GM03348 (cell line): ENCODE measurements at regions not wholly inside any gene's neighbourhood (a gene's known extent, or its start where the extent isn't known, plus 50 kb on each side); places are given as distances from the start of the nearest gene placed in this dataset.

Source experiments
- DNase-seq: peaks from one replicate; pipeline ENCODE4 v3.0.0; 2012; ENCODE audit warnings: low spot score

- peak; percentile 94 for DNase-seq
Measured at GRCh38 chr3:194769020-194769643, 83.4 kb downstream of the FAM43A start.

GRCh38 chr3:194772241-194773000 is 86.7 kb downstream of the FAM43A start:
- DNase-seq = no peak

DNA sequence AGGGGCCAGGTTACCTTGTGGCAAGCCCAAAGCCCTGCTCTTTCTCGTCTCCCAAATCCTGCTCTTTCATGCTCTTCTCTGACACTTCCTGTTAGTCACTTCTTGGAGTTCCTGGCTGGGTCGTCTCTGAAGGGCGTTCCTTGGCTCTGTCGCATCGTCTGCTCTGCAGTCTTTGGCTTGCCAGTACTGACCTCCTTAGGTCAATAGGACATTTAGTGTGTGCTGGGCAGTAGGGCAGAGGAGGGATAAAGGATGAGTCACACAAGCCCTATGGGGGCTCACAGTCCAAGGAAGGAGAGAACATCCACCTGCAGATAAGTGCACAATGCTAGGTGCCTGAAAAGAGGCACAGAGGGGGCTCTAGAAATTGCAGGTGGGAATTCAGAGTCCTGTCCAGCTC is 87.5 kb downstream of the FAM43A start:
- peak; percentile 52 for DNase-seq

DNA sequence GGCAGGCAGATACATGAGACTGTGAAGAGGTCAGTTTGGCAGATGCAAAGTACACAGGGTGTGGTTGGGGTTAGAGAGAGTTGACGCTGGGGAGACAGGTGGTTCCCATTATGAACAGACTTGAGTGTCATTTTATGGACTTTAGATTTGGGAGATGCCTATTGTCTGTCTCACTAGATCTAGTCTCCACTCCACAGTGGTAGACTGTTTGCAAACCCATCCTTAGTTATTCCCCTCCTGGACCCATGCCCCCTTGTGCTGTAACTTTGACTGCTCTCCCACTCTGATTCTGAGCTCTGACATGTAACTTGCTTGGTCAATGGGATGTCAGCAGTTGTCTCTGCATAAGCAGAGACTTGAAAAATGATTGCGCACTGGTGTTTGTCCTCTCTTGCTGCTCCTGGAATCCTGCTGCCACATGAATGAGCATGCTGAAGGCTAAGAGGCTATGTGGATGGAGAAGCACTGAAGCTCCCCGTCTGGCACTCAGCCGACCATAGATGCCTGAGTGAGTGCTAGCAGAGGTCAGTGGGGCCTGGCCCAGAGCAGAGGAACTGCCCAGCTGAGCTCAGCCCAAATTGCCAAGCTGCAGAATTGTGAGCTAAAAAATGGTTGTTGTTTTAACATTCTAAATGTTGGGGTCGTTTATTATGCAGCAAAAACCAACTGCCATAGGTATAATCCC is 88.2 kb downstream of the FAM43A start:
- DNase-seq = peak; percentile 50

DNA sequence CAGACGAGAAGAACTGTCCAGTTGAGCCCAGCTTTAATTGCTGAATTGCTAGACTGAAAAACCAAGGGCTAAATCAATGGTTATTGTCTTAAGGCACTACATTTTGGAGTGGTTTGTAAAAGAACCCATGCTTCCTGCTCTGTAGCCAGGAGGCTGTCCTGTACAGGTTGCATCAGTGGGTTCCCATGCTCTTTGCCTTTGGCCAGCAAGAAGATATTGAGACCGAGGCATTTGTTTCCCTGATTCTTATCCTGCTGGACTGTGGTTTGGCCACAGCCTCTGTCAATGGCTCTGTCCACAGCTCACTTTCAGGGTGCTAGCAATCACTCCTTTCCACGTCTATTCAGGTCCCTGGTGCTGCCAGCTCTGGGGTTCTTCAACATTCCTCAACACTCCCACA is 89.6 kb downstream of the FAM43A start:
- DNase-seq = no peak

- DNase-seq = no peak
Measured at GRCh38 chr3:194775731-194776130, 90.0 kb downstream of the FAM43A start.

- no peak for DNase-seq
Measured at GRCh38 chr3:194777729-194778128, 92.0 kb downstream of the FAM43A start.

- peak; percentile 60 for DNase-seq
Measured at GRCh38 chr3:194779729-194780224, 94.1 kb downstream of the FAM43A start.

DNA sequence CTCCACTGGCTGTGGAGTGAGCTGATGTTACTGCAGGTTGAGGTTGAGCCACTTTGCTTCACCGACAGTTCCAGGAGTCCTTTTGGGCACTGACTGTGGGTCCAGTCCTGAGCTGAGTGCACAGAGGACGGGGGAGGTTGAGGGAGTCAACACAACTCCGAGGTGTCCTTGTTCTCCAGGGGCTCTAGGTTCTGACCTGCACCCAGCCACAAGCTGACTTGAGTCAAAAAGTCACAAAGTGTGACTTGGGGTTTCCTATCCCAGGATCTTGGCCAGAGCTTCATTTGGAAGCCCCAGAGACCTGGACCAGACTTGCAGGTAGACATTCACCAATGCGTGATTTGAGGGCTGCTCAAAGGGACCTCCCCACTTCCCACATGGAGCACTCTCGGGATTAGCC is 95.0 kb downstream of the FAM43A start:
- DNase-seq = no peak

GRCh38 chr3:194781617-194782016 is 95.9 kb downstream of the FAM43A start:
- DNase-seq = no peak

- peak; percentile 33 for DNase-seq
Measured at GRCh38 chr3:194782698-194783404, 97.2 kb downstream of the FAM43A start.

DNA sequence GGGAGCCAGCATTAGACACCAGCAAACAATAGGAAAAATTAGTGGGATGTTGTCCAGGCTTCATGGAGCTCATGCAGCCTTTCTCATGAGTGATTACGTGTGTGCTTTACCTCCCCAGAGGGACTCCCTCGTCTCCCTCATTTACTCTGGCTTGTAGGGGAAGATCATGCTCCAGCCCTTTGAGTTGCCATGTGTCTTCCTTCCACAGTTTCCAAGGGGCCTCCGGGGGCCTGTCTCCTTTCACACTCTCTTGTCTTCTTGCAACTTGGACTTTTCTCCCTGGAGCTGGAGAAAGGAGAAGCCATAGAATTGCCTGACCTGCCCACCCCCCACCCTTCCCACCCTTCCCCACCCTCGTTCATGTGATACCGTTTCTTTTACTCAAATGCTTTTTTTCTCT is 98.7 kb downstream of the FAM43A start:
- no peak for DNase-seq

DNA sequence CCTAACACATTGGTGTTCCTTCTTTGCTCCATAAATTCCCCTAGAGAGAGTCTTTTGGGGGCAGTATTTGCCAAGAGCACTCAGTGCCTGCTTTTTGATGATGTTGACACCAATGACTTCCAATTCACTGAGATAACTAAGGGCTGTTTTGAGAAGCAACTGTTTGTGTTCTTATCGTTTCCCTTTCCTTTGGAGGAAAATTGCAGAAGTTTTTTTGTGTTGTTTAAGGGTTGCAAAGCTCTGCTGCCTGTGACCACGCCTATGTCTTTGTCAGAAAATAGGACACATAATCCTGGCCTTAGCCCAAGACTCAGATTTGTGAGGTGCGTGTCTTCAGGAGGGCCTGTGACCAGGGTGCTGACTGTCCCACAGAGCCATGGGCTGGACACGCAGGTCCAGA is 99.6 kb downstream of the FAM43A start:
- no peak for DNase-seq

- DNase-seq = no peak
Measured at GRCh38 chr3:194787072-194787471, 101.4 kb downstream of the FAM43A start.

DNA sequence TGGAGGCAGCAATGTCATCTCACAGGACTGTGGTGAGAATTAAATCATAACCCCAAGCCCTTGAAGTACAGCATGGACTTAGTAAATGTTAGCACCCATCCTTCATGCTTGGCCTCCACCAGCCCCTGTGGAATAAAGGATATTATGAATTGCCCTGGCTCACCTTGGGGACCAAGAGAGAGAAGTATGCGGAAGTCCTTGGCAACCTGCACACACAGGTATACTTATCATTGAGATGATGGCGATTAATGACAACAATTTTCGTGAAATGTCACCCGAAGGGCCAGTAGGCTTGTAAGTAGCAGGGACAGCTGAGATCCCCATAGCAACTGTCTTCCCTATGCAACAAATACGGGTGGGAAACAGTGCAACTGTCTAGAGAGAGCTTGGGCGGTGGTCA is 102.0 kb downstream of the FAM43A start:
- no peak for DNase-seq

GRCh38 chr3:194792368-194792767 is 106.7 kb downstream of the FAM43A start:
- no peak for DNase-seq

- DNase-seq = no peak
Measured at GRCh38 chr3:194797555-194798250, 112.0 kb downstream of the FAM43A start.

- no peak for DNase-seq
Measured at GRCh38 chr3:194798486-194798885, 112.8 kb downstream of the FAM43A start.

DNA sequence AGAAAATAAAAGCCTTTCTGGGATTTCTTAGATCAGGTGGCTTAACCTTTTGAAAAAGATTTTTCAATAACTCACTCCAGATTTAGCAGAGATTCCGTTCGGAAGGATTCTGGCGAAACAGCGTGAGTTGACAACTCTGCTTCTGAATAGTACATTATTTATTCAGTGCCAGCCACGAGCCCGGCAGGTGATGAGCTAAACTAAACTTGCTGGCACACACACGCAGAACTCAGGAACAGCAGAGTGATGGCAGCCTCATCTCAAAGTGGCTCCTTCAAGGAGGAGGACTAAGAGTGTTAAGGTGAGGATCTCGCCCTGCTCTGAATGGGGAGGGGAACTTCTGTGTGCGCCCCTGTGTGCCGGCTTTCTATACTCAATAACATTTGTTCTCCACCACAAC is 114.3 kb downstream of the FAM43A start:
- no peak for DNase-seq

- DNase-seq = no peak
Measured at GRCh38 chr3:194801461-194802432, 116.1 kb downstream of the FAM43A start.

GRCh38 chr3:194804796-194805195 is 119.1 kb downstream of the FAM43A start:
- DNase-seq = no peak
